NCI-H2196 treated with DMSO at 0.1 percent for 48 hours (cell line): ENCODE measurements at regions not wholly inside any gene's neighbourhood (a gene's known extent, or its start where the extent isn't known, plus 50 kb on each side); places are given as distances from the start of the nearest gene placed in this dataset.
"Not testable (repeated sequence)": the region's sequence is repeated elsewhere in the genome, so short reads cannot be mapped to it uniquely, and the experiment has no call there.

Experiments
- DNase-seq: peaks from one replicate; lab custom pipeline; 2025; ENCODE audit not compliant: unreplicated experiment; lab: John Stamatoyannopoulos, UW

DNA sequence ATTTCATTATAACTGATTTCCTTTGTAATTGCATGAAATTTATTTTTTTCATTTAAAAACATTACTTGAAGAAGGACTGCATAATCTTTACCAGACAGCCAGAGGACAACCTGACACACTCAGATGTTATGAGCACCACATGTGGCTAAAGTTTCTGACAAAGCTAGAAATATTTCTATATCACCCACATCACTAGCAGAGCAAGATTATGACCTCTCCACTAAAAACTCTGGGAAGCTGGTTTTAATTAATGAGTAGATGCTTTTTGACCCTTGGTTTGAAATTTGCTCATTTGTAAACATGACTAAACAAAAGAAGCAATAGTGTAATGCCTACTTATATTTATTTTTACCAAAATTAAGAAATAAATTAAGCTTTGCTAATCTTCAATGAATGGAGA is 661.5 kb upstream of the EPHA5 start:
- DNase-seq: no peak

DNA sequence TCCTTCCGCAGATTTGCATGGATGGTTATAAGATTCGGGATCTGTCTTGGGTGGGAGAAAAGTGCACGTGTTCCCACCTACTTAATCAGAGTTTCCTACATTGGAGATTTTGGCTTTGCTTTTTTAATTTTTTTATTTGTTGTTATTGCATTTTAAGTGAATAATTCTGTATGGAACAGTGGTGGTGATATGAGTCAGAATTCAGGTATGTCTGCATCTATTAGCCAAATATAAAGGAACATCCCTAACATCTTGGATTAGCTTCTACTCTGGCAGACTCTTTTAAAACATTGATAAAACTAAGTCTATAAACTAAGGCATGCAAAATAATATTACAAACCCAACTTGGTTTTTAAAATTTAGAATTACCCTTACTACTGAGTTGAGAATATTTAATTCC is 659.8 kb upstream of the EPHA5 start:
- DNase-seq: no peak

DNA sequence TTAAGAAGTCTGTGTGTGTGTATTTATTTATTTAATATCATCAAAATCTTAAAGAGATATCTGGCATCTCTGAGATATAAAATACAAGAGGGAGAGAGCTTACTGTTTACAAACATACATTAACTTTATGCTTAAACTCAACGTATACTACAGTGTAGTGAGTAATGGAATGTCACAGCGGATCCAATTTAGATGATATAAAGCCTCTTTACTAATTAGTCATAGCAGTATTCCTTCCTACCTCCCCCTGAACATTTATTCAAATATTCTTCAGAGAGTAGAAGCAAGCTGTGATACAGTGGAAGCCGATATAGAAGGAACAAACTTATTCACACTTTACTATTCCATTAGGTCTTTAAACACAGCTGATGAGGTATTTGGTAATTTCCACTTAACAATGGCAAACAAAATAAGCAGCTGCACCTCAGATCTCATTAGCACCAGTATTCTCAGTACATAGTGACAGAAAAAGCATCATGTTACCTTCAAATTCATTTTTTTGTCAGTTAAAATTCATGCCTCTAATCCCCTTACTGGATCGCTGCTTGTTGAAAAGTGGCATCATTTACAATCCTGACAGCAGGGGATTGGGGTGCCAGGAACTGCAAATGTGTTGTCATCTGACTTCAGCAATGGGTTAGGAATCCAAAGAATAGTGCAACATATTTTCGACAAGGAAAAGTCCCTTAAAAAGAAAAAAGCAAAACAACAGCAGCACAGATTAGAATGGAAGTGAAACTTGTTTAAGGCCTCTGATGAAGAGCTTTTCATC is 658.7 kb upstream of the EPHA5 start:
- no peak for DNase-seq

DNA sequence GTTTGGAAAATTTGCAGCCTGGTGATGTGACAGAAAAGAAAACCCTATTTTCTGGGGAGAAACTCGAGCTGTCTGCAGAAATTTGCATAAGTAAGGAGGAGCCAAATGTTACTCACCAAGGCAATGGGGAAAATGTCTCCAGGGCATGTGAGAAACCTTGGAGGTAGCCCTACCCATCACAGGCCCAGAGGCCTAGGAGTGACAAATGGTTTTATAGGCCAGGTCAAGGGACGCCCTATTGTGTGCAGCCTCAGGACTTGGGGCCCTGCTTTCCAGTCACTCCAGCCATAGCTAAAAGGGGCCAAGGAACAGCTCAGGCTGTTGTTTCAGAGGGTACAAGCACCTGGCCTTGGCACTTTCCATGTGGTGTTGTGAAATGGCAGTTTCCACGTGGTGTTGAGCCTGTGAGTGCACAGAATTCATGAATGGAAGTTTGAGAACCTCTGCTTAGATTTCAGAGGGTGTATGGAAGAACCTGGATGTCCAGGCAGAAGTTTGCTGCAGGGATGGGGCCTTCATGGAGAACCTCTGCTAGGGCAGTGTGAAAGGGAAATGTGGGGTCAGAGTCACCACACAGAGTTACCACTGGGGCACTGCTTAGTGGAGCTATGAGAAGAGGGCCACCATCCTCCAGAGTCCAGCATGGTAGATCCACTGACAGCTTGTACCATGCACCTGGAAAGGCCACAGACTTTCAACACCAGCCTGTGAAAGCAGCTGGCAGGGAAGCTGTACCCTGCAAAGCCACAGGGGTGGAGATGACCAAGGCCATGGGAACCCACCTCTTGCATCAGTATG is 637.6 kb upstream of the EPHA5 start:
- no peak for DNase-seq

- DNase-seq: no peak
Measured at GRCh38 chr4:66300336-66300934, 630.1 kb upstream of the EPHA5 start.

- no peak for DNase-seq
Measured at GRCh38 chr4:66298569-66298968, 628.3 kb upstream of the EPHA5 start.

GRCh38 chr4:66297703-66298102 is 627.4 kb upstream of the EPHA5 start:
- no peak for DNase-seq

DNA sequence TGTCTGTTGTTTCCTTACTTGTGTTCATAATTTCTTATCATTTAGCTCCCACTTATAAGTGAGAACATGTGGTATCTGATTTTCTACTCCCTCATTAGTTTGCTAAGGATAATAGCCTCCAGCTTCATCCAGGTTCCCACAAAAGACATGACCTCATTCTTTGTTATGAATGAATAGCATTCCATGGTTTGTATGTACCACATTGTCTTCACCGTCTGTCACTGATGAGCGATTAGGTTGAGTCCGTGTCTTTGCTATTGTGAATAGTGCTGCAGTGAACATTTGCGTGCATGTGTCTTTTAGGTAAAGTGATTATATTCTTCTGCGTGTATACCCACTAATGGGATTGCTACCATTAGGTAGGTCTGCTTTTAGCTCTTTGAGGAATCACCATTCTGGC is 624.3 kb upstream of the EPHA5 start:
- DNase-seq: no peak

- DNase-seq: no peak
Measured at GRCh38 chr4:66284991-66285451, 614.7 kb upstream of the EPHA5 start.

DNA sequence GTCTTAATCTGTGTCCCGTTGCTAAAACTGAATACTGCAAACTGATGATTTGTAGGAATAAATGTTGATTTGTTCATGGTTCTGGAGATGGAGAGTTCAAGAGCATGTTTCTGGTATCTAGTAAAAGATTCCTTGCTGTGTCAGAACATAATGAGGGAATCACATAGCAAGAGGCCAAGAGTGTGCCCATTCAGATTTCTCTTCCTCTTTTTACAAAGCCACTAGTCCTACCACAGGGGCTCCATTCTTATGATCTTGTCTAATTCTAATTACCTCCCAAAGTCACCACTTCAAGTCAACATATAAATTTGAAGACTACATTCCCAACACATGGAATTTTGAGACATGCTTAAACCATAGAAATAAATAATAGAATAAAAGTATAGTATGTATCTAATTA is 608.8 kb upstream of the EPHA5 start:
- no peak for DNase-seq

DNA sequence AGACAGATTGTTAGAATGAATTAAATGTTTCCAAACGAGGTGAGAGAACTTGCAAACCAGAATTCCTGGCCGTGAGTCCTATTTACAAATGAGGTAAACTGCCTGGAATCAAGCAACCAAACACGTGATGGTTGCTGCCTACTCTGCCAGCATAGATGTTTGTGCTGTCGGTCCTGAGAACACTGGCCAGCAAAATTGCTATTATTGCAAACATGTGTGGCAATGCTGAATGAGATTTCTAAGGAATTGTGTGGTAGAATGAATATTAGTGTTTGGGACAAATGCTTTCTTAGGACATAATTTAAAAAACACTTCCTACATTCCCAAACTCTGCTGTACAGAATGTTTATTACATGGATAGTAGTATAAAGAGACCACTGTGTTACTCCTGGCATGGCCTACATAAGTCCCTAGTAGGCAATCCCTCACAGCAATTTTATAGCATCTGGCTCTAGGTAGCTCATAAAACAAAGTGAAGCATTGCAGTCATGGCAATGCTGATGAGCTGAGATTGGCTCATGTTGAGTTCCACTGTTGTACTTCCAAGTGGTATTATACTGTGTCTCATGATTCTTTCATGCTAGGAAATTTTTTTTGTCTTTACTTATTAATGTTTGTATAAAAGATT is 605.2 kb upstream of the EPHA5 start:
- no peak for DNase-seq

- no peak for DNase-seq
Measured at GRCh38 chr4:66273110-66273509, 602.8 kb upstream of the EPHA5 start.

GRCh38 chr4:66270356-66270755 is 600.1 kb upstream of the EPHA5 start:
- DNase-seq: not testable (repeated sequence)

DNA sequence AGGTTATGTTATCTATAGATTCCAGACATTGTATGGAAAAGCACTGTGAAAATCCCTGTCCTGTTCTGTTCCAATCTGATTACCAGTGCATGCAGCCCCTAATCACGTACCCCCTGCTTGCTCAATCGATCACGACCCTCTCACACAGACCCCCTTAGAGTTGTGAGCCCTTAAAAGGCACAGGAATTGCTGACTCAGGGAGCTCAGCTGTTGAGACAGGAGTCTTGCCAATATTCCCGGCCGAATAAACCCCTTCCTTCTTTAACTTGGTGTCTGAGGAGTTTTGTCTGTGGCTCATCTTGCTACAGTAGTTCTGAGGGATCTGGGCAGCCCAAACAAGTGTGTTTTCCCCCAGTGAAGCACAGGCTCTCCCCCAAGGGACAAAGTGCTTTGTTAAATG is 596.3 kb upstream of the EPHA5 start:
- DNase-seq: not testable (repeated sequence)

- no peak for DNase-seq
Measured at GRCh38 chr4:66266035-66266434, 595.7 kb upstream of the EPHA5 start.

DNA sequence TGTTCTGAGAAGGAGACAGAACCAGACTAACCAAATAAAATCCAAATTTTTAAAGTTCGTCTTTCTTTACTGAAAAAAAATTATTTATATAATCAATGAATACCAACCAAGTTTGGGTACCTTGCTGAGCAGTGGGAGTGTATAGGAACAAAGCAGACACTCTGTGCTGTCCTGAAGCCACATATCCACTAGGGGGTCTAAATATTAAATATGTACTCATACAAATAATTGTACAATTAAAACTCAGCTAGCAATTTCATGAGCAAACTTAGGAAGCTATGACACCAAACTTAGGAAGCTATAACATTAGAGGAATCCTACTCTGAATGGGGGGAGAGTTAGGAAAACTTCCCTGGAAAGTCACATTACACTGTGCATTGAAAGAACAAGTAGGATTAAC is 582.0 kb upstream of the EPHA5 start:
- no peak for DNase-seq

DNA sequence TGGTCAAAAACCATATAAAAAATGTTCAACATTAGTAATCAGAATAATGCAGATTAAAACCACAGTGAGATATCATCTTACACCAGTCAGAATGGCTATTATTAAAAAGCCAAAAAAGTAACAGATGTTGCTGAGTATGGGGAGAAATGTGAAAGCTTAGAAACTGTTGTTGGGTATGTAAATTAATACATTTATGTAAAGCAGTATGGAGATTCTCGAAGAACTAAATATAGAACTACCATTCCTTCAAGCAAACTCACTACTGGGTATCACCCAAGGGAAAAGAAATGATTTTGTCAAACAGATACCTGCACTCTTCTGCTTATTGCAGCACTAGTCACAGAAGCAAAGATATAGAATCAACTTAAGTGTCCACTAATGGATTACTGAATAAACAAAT is 576.4 kb upstream of the EPHA5 start:
- DNase-seq: no peak

GRCh38 chr4:66235876-66236275 is 565.6 kb upstream of the EPHA5 start:
- DNase-seq: no peak

GRCh38 chr4:66229885-66230284 is 559.6 kb upstream of the EPHA5 start:
- no peak for DNase-seq

GRCh38 chr4:66225539-66225938 is 555.2 kb upstream of the EPHA5 start:
- no peak for DNase-seq

- no peak for DNase-seq
Measured at GRCh38 chr4:66223068-66223703, 552.9 kb upstream of the EPHA5 start.
